Middle frontal gyrus (tissue), 1 donor: ENCODE measurements at regions not wholly inside any gene's neighbourhood (a gene's known extent, or its start where the extent isn't known, plus 50 kb on each side); places are given as distances from the start of the nearest gene placed in this dataset.
"Not testable (repeated sequence)": the region's sequence is repeated elsewhere in the genome, so short reads cannot be mapped to it uniquely, and the experiment has no call there.

Experiments used
- DNase-seq: peaks from one replicate; pipeline ENCODE4 v3.0.0-alpha.2; 2015; ENCODE audit warnings: low spot score; ENCODE audit errors: extremely low spot score

DNA sequence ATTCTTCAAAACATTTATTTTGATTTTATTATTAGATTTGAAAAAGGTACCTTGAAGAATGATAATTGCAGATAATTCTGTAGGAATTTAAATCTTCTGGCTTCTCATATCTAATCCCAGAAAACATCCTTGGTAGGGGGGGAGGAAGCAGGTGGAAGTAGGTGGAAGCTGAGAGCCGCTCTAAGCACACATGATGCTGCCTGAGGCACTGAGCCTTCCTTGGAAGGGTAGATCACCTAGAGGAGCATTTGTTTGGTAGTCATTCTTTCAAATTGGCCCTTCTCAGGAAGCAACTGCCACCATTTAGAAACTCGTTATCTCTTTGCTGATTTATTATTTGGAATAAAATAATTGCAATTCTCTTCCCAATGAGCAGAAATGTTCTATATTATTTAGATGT, 623.3 kb downstream of the CD109 start:
- no peak for DNase-seq

DNA sequence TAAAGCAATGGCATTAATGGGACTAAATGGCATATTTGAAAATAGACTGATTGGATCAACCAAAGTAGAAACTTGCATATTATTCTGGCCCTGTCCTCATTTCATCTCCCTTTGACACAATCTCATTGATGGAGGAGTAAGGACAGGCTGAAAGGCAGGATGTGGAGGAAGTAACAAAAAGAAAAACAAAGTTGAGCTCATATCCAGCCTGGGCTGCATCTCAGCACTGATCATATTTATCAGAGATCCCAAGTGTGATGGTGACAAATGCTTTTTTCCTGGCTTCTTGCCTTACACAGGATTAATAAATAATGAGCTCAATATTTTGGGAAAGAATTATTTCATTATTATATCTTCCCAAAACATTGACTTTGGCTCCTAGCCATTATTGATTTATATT, 622.7 kb downstream of the CD109 start:
- no peak for DNase-seq

- DNase-seq = no peak
Measured at GRCh38 chr6:74312081-74312480, 616.1 kb downstream of the CD109 start.

GRCh38 chr6:74311431-74311830, 615.4 kb downstream of the CD109 start:
- DNase-seq = no peak

GRCh38 chr6:74289884-74290283, 593.9 kb downstream of the CD109 start:
- DNase-seq = no peak

DNA sequence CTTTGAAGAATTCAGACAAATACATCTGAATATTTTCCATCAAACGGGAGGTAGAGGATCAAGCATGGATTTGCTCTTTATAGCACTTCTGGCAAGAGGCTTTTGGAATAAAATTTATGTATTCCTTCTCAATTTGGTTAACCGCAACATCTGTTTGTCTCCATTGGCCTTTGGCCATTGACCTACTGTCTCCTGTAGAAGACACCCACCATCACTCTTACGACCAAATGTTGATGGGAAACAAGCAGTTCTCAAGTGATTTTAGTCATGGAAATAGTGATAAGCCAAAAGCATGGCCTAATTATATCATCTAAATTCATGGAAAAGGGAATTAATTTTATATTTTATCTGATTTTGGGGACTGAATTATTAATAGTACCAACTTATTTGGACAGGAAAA, 591.9 kb downstream of the CD109 start:
- DNase-seq = no peak

- no peak for DNase-seq
Measured at GRCh38 chr6:74287441-74287840, 591.4 kb downstream of the CD109 start.

DNA sequence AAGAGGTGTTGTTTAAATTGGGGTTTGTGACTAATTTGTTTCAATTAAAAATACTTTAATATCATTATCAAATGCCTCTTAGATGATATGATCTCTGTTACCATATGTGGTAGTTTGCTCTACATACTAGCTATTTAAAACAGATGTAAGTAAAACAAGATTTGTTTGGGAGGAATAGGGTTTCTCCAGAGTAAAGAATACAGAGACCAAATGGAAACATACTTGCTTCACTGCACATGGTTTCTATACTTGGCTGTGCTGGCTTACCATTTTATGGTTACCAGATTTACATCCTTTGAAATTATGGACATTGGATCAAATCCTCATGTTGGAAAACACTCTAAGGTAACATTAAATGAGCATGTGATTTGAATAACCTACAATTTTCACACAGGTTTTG, 588.3 kb downstream of the CD109 start:
- no peak for DNase-seq

DNA sequence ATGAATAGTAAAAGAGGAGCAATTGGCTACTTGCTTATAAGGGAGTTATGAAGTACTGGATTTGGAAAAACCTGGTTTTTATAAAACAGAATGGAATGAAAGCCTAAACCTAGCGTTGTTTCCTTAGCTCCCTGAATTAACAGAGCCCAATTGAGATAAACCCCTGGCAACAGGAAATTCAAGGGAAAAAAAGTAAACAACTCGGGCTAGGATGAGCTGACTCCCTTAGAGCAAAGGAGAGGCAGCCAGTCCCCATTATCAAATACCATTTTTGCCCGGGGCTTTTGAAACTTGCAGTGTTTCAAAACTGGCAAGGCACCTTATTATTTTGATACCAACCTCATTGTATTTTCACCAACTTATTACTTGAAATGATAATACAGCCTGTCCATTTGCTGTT, 587.5 kb downstream of the CD109 start:
- no peak for DNase-seq

DNA sequence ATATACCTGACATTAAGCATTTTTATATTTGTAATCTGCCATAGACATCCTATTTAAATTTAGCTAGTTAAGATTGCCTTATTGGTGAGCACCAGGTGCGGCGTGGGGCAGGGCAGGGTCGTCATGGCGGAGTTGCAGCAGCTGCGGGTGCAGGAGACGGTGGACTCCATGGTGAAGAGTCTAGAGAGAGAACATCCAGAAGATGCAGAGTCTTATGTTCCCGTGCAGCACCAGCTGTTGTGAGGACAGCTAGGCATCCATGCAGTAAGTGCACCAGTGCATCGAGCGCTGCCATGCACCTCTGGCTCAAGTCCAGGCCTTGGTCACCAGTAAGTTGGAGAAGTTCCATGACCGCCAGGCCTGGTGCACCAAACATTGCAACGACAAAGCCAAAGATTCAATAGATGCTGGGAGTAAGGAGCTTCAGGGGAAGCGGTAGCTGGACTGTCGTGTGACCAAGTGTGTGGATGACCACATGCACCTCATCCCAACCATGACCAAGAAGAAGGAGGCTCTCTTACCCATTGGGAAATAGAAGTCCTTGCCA, 586.2 kb downstream of the CD109 start:
- DNase-seq = no peak

GRCh38 chr6:74280130-74280692, 584.2 kb downstream of the CD109 start:
- no peak for DNase-seq

DNA sequence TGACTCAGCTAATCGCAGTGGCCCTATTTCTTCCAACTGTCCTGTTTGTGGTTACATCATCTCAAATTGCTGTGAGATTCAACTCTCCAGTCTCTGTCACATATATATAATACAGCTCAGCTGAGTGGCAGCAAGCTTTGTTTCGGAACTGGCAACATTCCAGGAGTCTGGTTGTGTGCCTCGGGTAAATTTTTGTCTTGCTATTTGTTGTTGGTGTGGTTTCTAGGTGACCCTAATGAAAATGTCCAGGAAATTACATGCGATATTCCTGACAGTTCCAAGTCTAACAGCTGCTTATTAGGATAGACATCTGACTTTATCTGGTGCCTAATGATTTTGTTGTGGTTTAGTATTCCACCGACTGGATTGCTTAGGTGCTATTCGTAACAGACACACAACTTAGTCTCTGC, 581.8 kb downstream of the CD109 start:
- no peak for DNase-seq

GRCh38 chr6:74273541-74273940, 577.5 kb downstream of the CD109 start:
- DNase-seq = no peak

GRCh38 chr6:74269600-74269858, 573.5 kb downstream of the CD109 start:
- DNase-seq = no peak

GRCh38 chr6:74268815-74269599, 573.0 kb downstream of the CD109 start:
- no peak for DNase-seq

GRCh38 chr6:74259981-74260380, 564.0 kb downstream of the CD109 start:
- no peak for DNase-seq

DNA sequence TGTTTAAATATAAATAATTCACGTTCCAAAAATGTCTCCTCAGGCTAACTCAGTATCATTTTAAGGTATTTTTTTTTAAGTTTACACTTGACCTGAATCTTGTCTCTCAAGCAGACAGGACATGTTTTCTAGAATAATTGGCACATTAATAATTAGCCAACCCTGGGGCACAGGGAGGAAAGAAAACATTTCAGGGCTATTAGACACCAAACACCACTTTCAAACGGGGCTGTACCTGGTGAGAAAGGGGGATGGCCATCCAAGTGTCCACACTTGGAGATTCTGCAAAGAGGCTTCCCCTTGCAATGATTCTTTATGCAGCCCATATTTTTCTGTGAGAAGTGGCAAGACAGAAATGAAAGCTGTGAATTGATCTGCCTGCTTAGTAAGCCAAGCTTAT, 560.8 kb downstream of the CD109 start:
- DNase-seq = no peak

- no peak for DNase-seq
Measured at GRCh38 chr6:74256381-74256780, 560.4 kb downstream of the CD109 start.

DNA sequence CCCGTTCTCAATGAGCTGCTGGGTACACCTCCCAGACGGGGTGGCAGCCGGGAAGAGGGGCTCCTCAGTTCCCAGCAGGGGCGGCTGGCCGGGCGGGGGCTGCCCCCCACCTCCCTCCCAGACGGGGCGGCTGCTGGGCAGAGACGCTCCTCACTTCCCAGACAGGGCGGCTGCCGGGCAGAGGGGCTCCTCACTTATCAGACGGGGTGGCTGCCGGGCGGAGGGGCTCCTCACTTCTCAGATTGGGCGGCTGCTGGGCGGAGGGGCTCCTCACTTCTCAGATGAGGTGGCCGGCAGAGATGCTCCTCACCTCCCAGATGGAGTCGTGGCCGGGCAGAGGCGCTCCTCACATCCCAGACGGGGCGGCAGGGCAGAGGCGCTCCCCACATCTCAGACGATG, 559.0 kb downstream of the CD109 start:
- not testable (repeated sequence) for DNase-seq

- DNase-seq = not testable (repeated sequence)
Measured at GRCh38 chr6:74254147-74254546, 558.1 kb downstream of the CD109 start.

DNA sequence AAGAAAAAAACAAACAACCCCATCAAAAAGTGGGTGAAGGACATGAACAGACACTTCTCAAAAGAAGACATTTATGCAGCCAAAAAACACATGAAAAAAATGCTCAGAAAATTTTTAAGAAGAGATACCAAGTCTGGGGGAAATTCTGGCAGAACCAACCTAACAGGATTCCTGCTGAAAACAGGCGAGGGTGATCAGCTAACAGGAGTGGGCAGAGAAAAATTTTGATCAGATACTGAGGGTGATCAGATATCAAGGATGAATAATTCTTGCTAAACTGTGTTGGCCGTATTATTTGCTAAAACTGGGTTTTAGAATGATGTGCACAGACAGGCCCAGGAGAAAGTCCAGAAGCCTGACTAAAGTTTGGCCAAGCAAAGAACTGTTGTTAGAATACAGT, 557.3 kb downstream of the CD109 start:
- DNase-seq = no peak

GRCh38 chr6:74250161-74250818, 554.3 kb downstream of the CD109 start:
- DNase-seq = no peak

DNA sequence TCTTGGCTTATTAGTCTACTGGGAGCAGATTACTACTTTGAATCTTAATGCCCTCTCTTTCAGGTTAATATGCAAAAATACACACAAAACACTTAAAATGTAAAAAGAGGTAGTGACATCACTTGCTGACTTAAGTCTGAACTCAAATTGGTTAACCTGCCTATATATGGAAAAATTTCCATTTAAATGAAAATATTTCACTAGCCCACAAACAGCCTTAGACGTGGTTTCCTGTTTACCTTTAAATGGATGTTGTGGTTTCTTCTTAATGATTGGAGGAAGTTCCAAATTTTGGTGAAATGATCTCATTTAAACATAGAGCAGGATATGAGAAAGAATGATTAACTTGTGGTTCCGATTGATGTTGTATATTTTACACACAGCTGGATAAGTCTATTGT, 553.7 kb downstream of the CD109 start:
- no peak for DNase-seq
